CD4-positive, CD25-positive, alpha-beta regulatory T cell (primary cell): ENCODE measurements at regions not wholly inside any gene's neighbourhood (a gene's known extent, or its start where the extent isn't known, plus 50 kb on each side); places are given as distances from the start of the nearest gene placed in this dataset.

Experiments
- ATAC-seq, 2 donors: fragments of 150-1000 bp; cut with Tn5 transposase; one replicate each; pipeline ENCODE4 v1.10.0; 2021; ENCODE audit warnings: low read depth in 2 of 2, moderate number of reproducible peaks in 2 of 2, moderate library complexity in 1 of 2
- DNase-seq, 3 donors: peaks; one replicate each; pipeline versions ENCODE4 v3.0.0 to v3.0.0-alpha.2; 2012 to 2022; ENCODE audit warnings: mixed read lengths in 1 of 3
- H3K27ac ChIP-seq: one replicate; pipeline ENCODE4 v1.7.0; 2013; ENCODE audit warnings: mild to moderate bottlenecking, low read length; ENCODE audit not compliant: insufficient read depth, poor library complexity, severe bottlenecking
- H3K27me3 ChIP-seq: one replicate; pipeline ENCODE4 v1.7.0; 2013; ENCODE audit warnings: low read length; ENCODE audit not compliant: control insufficient read depth, insufficient read depth
- H3K36me3 ChIP-seq: one replicate; pipeline ENCODE4 v1.7.0; 2013; ENCODE audit warnings: mild to moderate bottlenecking, low read length, moderate library complexity; ENCODE audit not compliant: control insufficient read depth, insufficient read depth
- H3K4me1 ChIP-seq: 2 replicates; pipeline ENCODE4 v1.7.0; 2013; ENCODE audit warnings: mild to moderate bottlenecking, low read length; ENCODE audit not compliant: insufficient read depth, control insufficient read depth, poor library complexity, severe bottlenecking
- H3K4me3 ChIP-seq: one replicate; pipeline ENCODE4 v1.7.0; 2013; ENCODE audit warnings: low read depth, mild to moderate bottlenecking, low read length, moderate library complexity
- H3K9me3 ChIP-seq, 2 experiments: 1 replicate in 1 of 2; 2 replicates in 1 of 2; pipeline ENCODE4 v1.7.0; 2013; ENCODE audit warnings: low read length in 2 of 2, mild to moderate bottlenecking in 1 of 2, moderate library complexity in 1 of 2; ENCODE audit not compliant: control insufficient read depth in 2 of 2
- H3K27ac Mint-ChIP-seq, 3 donors: one replicate each; pipeline ENCODE4 v1.8.0; 2020 to 2022; ENCODE audit warnings: mild to moderate bottlenecking in 3 of 3, mixed read lengths in 3 of 3, moderate library complexity in 2 of 3
- H3K27me3 Mint-ChIP-seq: one replicate; pipeline ENCODE4 v1.8.0; 2022; ENCODE audit warnings: mild to moderate bottlenecking, mixed read lengths
- H3K36me3 Mint-ChIP-seq: one replicate; pipeline ENCODE4 v1.8.0; 2020; ENCODE audit warnings: mixed read lengths
- H3K4me1 Mint-ChIP-seq, 4 donors: one replicate each; pipeline ENCODE4 v1.8.0; 2020 to 2022; ENCODE audit warnings: mixed read lengths in 4 of 4, mild to moderate bottlenecking in 1 of 4
- H3K4me3 Mint-ChIP-seq, 4 donors: one replicate each; pipeline ENCODE4 v1.8.0; 2020 to 2022; ENCODE audit warnings: mild to moderate bottlenecking in 4 of 4, mixed read lengths in 4 of 4, moderate library complexity in 3 of 4
- H3K9me3 Mint-ChIP-seq, 7 donors: one replicate each; pipeline ENCODE4 v1.8.0; 2020 to 2022; ENCODE audit warnings: mixed read lengths in 7 of 7, mild to moderate bottlenecking in 3 of 7, moderate library complexity in 2 of 7

DNA sequence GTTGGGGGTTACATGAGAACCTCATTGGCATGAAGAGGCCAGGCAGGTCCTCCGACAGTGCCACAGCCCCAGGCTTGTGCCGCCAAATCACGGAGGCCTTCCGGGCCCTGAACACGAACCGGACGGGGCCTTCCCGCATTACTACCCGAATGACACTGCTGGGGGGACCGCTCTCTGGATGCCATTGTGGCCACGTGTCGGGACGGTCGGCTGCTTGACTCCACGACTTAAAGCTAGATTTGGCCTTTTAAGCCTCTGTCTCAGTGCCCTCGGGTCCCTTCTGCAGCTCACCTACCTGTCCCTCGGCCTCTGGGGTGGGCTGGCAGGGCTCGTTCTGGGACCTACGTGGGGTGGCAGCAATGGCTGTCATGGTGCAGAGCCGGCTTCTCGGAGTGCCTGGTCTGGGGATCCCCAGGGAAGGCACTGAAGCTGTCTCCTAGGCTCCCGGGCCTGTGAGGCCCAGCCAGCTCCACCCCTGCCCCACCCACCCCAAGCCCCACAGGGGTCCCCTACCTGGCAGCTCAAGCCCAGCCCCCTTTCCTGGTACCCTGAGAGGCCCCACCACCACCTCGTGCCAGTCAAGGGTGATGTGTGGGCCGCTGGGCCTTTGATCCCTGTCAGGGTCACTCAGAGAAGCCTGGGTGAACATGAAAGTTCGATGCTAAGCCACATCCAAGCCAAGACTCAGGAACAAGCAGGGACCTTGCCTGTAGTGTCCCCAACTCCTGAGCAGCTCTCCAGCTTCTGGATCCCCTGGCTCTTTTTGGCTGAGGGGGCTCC, 245.8 kb upstream of the SGCG start:
- H3K27me3 Mint-ChIP-seq, result no peaks in the 10 kb centered on the region
- no peak overlapping the region for H3K27ac Mint-ChIP-seq
- Histone ChIP-seq H3K36me3 (no peaks in the 10 kb centered on the region), H3K9me3 (no peaks in the 10 kb centered on the region), H3K27ac (no peak overlapping the region), H3K4me1 (no peaks in the 10 kb centered on the region), H3K4me3 (no peak overlapping the region), H3K27me3 (no peaks in the 10 kb centered on the region)
- DNase-seq, result no peak
- no peaks in the 10 kb centered on the region for H3K36me3 Mint-ChIP-seq
- ATAC-seq, result no peak
- H3K9me3 Mint-ChIP-seq, result no peaks in the 10 kb centered on the region
- no peaks in the 10 kb centered on the region for H3K4me1 Mint-ChIP-seq
- H3K4me3 Mint-ChIP-seq, result no peak overlapping the region

DNA sequence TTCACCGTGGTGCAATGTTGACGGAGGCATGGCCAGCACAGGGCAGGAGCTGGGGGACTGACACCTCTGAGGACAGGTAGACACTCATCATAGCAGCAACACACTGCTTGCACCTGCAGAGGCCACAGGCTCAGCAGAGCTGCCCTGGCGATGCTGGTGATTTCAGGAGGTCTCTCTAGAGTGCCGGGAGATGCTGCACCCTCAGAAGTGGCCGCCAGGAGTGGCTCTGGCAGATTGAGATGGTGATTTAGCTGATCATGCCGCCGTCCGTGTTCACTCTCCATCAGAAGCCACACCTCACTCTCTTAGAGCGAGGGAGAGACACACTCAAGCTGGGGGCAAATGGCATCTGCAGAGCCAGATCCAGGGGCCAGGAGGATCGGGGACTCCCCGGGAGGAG, 244.6 kb upstream of the SGCG start:
- no peaks in the 10 kb centered on the region for H3K36me3 Mint-ChIP-seq
- H3K9me3 Mint-ChIP-seq, result no peaks in the 10 kb centered on the region
- H3K27ac Mint-ChIP-seq, result no peak overlapping the region
- H3K4me1 Mint-ChIP-seq, result no peaks in the 10 kb centered on the region
- Histone ChIP-seq H3K9me3 (no peaks in the 10 kb centered on the region), H3K36me3 (no peaks in the 10 kb centered on the region), H3K27me3 (no peaks in the 10 kb centered on the region), H3K4me3 (no peak overlapping the region), H3K4me1 (no peaks in the 10 kb centered on the region), H3K27ac (no peak overlapping the region)
- H3K4me3 Mint-ChIP-seq, result no peak overlapping the region
- no peak for DNase-seq
- no peak for ATAC-seq
- no peaks in the 10 kb centered on the region for H3K27me3 Mint-ChIP-seq

DNA sequence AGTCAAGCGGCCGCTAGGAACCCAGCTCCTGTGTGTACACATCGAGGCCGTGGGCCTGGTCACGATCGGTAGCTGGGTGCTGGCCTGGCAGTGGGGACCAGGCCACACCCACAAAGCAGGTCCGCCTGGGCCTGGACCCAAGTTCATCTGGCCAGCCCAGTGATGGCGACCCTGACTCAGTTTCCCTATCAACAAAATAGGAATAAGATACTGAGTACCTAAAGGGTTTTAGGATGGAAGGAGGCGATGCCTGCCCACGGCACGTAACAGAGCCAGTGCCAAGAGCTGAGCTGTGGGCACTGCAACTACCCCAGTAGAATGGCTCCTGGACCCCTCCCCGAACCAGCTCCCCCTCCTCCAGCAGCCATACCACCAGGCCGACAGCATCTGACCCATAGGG, 243.5 kb upstream of the SGCG start:
- no peaks in the 10 kb centered on the region for H3K27me3 Mint-ChIP-seq
- Histone ChIP-seq H3K4me1 (no peaks in the 10 kb centered on the region), H3K36me3 (no peaks in the 10 kb centered on the region), H3K27me3 (no peaks in the 10 kb centered on the region), H3K27ac (no peak overlapping the region), H3K4me3 (no peak overlapping the region), H3K9me3 (no peaks in the 10 kb centered on the region)
- no peak for ATAC-seq
- H3K4me3 Mint-ChIP-seq, result no peak overlapping the region
- H3K4me1 Mint-ChIP-seq, result no peaks in the 10 kb centered on the region
- no peaks in the 10 kb centered on the region for H3K9me3 Mint-ChIP-seq
- no peaks in the 10 kb centered on the region for H3K36me3 Mint-ChIP-seq
- H3K27ac Mint-ChIP-seq, result no peak overlapping the region
- no peak for DNase-seq

DNA sequence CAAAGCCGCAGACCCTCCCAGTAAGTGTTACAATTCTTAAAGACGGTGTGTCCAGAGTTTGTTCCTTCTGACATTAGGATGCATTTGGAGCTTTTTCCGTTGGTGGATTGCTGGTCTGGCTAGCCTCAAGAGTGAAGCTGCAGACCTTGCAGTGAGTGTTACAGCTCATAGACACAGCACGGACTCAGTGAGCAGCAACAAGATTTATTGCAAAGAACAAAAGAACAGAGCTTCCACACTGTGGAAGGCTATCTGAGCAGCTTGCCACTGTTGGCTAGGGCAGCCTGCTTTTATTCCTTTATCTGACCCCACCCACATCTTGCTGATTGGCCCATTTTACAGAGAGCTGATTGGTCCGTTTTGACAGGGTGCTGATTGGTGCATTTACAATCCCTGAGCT, 242.8 kb upstream of the SGCG start:
- H3K9me3 Mint-ChIP-seq, result no peaks in the 10 kb centered on the region
- Histone ChIP-seq H3K9me3 (no peaks in the 10 kb centered on the region), H3K4me3 (no peak overlapping the region), H3K4me1 (no peaks in the 10 kb centered on the region), H3K36me3 (no peaks in the 10 kb centered on the region), H3K27ac (no peak overlapping the region), H3K27me3 (no peaks in the 10 kb centered on the region)
- DNase-seq (no peak), ATAC-seq (no peak)
- no peak overlapping the region for H3K4me3 Mint-ChIP-seq
- no peaks in the 10 kb centered on the region for H3K36me3 Mint-ChIP-seq
- no peaks in the 10 kb centered on the region for H3K4me1 Mint-ChIP-seq
- no peak overlapping the region for H3K27ac Mint-ChIP-seq
- H3K27me3 Mint-ChIP-seq, result no peaks in the 10 kb centered on the region

DNA sequence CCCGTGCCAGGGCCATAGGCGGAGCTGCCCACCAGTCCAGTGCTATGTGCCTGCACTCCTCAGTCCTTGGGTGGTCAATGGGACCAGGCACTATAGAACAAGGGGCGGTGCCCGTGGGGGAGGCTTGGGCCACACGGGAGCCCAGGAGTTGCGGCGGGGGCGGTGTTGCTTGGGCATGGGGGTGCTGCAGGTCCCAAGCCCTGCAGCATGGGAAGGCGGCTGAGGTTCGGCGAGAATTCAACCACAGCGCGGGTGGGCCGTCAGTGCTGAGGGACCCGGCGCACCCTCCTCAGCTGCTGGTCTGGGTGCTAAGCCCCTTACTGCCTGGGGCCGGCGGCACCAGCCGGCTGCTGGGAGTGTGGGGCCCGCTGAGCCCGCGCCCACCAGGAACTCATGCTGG, 242.2 kb upstream of the SGCG start:
- ATAC-seq (no peak), DNase-seq (no peak)
- Histone ChIP-seq H3K27ac (no peak overlapping the region), H3K9me3 (no peaks in the 10 kb centered on the region), H3K4me1 (no peaks in the 10 kb centered on the region), H3K4me3 (no peak overlapping the region), H3K27me3 (no peaks in the 10 kb centered on the region), H3K36me3 (no peaks in the 10 kb centered on the region)
- no peak overlapping the region for H3K27ac Mint-ChIP-seq
- H3K27me3 Mint-ChIP-seq, result no peaks in the 10 kb centered on the region
- H3K9me3 Mint-ChIP-seq, result no peaks in the 10 kb centered on the region
- no peak overlapping the region for H3K4me3 Mint-ChIP-seq
- H3K4me1 Mint-ChIP-seq, result no peaks in the 10 kb centered on the region
- no peaks in the 10 kb centered on the region for H3K36me3 Mint-ChIP-seq

DNA sequence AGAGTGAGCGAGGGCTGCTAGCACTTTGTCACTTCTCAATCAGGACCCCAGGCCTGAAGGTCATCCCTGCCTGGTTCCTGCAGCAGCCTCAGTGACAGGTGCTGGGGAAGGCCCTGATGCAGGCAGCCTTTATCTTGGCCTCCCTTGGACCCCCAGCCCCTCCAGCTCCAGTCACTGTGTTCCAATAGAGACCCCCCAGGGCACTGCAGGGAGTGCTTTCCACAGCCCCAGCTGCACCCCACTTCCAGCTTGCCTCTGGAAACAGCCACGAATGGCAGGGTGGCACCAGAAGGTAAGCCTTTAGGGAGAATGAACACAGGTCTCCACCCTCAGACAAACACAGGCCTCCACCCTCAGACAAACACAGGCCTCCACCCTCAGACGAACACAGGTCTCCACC, 241.6 kb upstream of the SGCG start:
- no peak for ATAC-seq
- Mint-ChIP-seq H3K9me3 (no peaks in the 10 kb centered on the region), H3K27ac (no peak overlapping the region), H3K4me1 (no peaks in the 10 kb centered on the region), H3K36me3 (no peaks in the 10 kb centered on the region), H3K27me3 (no peaks in the 10 kb centered on the region), H3K4me3 (no peak overlapping the region)
- H3K27me3 ChIP-seq, result no peaks in the 10 kb centered on the region
- no peaks in the 10 kb centered on the region for H3K9me3 ChIP-seq
- H3K36me3 ChIP-seq, result no peaks in the 10 kb centered on the region
- H3K27ac ChIP-seq, result no peak overlapping the region
- DNase-seq, result no peak
- H3K4me1 ChIP-seq, result no peaks in the 10 kb centered on the region
- no peak overlapping the region for H3K4me3 ChIP-seq

DNA sequence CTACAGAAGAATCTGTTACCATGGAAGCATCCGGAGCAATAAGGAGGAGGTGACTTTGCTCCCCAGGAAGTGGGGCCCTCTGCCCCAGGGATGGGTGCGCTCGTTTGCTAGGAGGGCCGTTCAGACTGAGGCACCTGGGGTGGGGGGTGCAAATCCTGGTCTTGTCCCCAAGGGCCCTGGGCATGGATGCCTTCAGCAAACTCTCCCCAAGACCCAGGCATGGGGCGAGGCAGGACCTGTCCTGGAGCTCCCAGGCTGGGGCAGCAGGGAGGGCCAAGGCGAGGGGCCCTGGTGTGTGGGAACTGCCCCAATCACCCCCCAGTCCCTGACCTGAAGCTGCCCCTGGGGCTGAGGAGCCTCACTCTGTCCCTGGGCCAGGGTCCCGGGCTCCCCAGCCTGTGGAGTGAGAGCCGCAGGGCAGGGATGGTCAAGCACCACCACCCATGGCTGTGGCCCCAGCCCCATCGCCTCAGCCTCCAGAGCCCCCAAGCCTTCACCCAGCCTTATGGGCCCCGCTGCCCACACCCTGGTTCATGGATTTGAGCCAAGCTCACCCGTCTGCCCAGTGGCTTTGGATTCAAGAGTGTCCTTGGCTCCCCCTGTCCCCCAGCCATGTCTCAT, 240.6 kb upstream of the SGCG start:
- Mint-ChIP-seq H3K27me3 (no peaks in the 10 kb centered on the region), H3K4me1 (no peaks in the 10 kb centered on the region), H3K36me3 (no peaks in the 10 kb centered on the region), H3K27ac (no peak overlapping the region), H3K9me3 (peaks cover 0 to 7% (median 0%) of the 10 kb centered on the region in 7 donors), H3K4me3 (no peak overlapping the region)
- DNase-seq, result no peak
- H3K36me3 ChIP-seq, result no peaks in the 10 kb centered on the region
- H3K27me3 ChIP-seq, result no peaks in the 10 kb centered on the region
- H3K9me3 ChIP-seq, result no peaks in the 10 kb centered on the region
- H3K4me1 ChIP-seq, result no peaks in the 10 kb centered on the region
- H3K4me3 ChIP-seq, result no peak overlapping the region
- no peak overlapping the region for H3K27ac ChIP-seq
- ATAC-seq, result no peak

DNA sequence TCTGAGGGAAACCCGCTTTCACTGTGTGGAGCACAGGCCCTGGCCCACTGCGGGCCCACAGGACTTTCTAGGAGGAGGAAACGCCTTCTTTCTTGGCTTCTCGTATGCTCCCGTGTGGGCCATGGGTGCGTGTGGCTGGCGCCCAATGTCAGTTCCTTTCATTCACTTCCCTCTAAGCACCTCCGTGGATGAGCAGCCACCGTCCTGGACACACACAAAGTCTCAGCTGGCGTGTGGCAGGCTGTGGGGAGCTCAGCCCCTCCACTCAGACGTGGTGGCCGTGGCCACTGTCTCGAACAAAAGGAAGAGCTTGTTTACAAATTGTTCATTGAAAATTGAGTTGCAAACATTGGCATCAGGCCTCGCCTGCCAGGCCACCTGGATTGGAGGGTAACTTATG, 240.0 kb upstream of the SGCG start:
- H3K36me3 Mint-ChIP-seq, result no peaks in the 10 kb centered on the region

More for the DNA sequence above, 240.0 kb upstream of the SGCG start:
- H3K4me3 Mint-ChIP-seq, result no peak overlapping the region
- Histone ChIP-seq H3K36me3 (no peaks in the 10 kb centered on the region), H3K27me3 (no peaks in the 10 kb centered on the region), H3K4me3 (no peak overlapping the region), H3K4me1 (no peaks in the 10 kb centered on the region), H3K27ac (no peak overlapping the region), H3K9me3 (no peaks in the 10 kb centered on the region)
- H3K27me3 Mint-ChIP-seq, result no peaks in the 10 kb centered on the region
- peaks cover 0 to 7% (median 0%) of the 10 kb centered on the region in 7 donors for H3K9me3 Mint-ChIP-seq
- no peak for DNase-seq
- no peak for ATAC-seq
- H3K4me1 Mint-ChIP-seq, result no peaks in the 10 kb centered on the region
- no peak overlapping the region for H3K27ac Mint-ChIP-seq
